ENCODE measurements at regions not wholly inside any gene's neighbourhood (a gene's known extent, or its start where the extent isn't known, plus 50 kb on each side); places are given as distances from the start of the nearest gene placed in this dataset.
A peak's percentile ranks its signal among the peaks of the same experiment; 100 is the strongest.
"Not testable (repeated sequence)": the region's sequence is repeated elsewhere in the genome, so short reads cannot be mapped to it uniquely, and the experiment has no call there.

DNA sequence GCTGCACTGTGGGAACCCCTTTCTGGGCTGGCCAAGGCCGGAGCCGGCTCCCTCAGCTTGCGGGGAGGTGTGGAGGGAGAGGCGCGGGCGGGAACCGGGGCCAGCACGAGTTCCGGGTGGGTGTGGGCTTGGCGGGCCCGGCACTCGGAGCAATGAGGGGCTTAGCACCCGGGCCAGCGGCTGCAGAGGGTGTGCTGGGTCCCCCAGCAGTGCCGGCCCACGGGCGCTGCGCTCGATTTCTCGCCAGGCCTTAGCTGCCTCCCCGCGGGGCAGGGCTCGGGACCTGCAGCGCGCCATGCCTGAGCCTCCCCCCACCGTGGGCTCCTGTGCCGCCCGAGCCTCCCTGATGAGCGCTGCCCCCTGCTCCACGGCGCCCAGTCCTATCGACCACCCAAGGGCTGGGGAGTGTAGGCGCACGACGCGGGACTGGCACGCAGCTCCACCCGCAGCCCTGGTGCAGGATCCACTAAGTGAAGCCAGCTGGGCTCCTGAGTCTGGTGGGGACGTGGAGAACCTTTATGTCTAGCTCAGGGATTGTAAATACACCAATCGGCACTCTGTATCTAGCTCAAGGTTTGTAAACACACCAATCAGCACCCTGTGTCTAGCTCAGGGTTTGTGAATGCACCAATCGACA, 180.8 kb upstream of the OTX2 start:
- DNase-seq: not testable (repeated sequence)

DNA sequence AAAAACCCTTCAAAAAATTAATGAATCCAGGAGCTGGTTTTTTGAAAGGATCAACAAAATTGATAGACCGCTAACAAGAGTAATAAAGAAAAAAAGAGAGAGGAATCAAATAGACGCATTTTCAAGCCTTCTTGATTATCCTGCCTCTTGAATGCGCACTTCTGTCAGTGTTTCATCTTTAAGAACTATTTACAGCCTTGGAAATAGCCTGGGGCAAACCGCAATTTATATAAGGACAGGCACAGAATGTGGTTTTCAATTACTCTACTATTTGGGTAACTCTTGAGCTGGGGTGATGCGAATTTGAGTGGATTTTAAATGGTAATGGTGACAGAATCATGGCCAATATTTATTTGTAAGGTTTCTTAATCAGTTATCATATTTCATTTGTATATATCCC, 179.1 kb upstream of the OTX2 start:
- no peak for DNase-seq

GRCh38 chr14:56979936-56980335, 169.7 kb upstream of the OTX2 start:
- DNase-seq: no peak

- DNase-seq: no peak
These were observed 165.9 kb upstream of the OTX2 start for GRCh38 chr14:56976211-56976610.

DNA sequence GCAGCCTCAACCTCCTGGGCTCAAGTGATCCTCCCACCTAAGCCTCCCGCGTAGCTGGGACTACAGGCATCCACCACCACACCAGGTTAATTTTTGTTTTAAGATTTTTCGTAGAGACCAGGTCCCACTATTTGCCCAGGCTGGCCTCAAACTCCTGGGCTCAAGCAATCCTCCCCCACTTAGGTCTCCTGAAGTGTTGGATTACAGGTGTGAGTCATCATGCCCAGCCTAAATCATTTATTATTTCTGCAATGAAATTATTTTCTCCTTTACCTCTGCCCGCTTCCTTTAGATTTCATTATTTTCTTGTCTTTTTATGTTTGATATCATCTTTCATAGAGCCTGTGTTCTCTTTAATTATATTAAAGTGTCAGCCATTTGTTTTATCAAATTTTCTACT, 165.2 kb upstream of the OTX2 start:
- no peak for DNase-seq

DNA sequence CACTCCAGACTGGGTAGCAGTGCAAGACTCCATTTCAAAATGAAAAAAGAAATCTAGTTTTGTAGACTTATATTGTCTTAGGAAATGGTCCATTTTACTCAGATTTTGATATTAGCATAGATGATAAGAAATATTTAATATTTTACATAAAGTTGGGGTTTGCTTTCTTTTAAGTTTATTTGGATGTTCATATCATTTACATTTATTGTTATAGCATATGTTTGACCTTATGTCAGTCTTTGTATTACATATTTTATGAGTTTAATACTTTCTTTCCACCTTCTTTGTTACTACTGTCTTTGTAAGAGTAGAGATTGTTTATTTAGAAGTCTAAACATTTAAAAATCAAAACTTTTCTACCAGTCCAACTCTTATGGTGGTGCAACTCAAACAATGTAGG, 162.7 kb upstream of the OTX2 start:
- DNase-seq: no peak

- no peak for DNase-seq
These were observed 154.6 kb upstream of the OTX2 start for GRCh38 chr14:56964895-56965294.

GRCh38 chr14:56963381-56963780, 153.1 kb upstream of the OTX2 start:
- no peak for DNase-seq

DNA sequence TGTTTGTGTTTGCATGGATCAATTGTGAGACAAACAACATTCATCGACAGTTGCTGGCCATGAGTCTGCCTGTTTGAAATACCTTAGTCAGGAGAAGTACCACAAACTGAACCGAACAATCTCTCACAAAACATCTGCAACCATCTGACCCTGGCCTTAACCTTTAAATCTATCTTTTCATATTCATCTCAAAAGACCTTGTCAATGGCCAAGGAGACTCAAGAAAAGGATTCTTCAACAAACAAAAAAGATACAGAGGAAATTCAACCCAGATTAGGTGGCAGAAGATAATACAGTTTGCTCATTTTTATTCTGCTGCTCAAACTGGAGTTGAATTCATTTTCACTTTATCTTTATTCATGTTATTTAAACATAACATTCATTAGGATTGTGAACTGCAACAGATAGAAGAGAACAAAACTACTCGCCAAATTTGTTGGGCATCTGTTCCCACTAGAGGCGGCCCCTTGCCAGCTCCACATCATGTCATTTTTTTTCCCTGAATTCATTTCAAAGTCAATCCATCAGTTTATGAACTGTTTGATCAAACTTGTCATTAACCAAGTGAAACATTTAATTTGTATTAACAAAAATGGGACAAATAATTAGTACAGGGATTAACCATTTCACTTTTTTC, 152.3 kb upstream of the OTX2 start:
- DNase-seq: no peak

- no peak for DNase-seq
These were observed 149.6 kb upstream of the OTX2 start for GRCh38 chr14:56959869-56960268.

DNA sequence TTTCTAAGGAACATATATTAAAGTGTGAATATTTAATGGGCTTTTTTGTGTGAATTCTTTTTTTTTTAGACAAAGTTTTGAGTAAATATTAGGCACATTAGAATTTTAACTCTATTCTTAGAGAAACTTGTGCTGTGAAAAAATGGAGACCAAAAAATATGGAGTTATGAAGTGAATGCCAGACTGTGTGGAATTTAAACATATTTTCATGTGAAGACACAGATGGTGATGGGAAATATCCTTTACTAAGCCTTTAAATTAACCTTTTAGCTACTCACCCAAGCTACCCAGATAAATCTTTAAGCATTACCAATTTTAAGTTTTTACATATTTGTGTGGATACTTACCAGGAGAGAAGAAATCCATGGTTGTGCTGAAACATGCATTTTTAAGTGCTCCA, 148.8 kb upstream of the OTX2 start:
- DNase-seq: no peak

- DNase-seq: no peak
These were observed 145.9 kb upstream of the OTX2 start for GRCh38 chr14:56956182-56956581.

GRCh38 chr14:56955745-56956144, 145.5 kb upstream of the OTX2 start:
- DNase-seq: no peak

- DNase-seq: no peak
These were observed 143.6 kb upstream of the OTX2 start for GRCh38 chr14:56953884-56954283.

- no peak for DNase-seq
These were observed 142.6 kb upstream of the OTX2 start for GRCh38 chr14:56952766-56953473.

- DNase-seq: peak; percentile 48
These were observed 139.5 kb upstream of the OTX2 start for GRCh38 chr14:56949828-56950227.

DNA sequence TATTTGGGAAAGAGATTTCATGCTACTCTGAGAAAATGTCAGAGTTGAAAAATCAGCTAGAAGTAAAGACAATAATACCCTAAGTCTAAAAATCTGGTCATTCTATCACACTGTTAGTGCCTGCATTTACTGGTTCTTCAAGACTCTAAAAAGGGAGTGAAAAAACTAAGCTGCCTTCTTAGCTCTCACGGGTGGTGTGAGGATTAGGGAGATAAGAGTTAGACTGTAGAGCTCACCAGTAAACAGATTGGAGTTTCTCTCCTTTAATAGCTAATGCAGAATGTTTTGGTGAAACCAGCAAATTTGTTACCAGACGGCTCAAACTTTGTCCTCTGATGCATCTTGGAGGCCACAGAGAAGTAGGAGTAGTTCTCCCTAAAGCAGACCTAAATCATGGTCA, 135.0 kb upstream of the OTX2 start:
- DNase-seq: no peak

- DNase-seq: no peak
These were observed 134.1 kb upstream of the OTX2 start for GRCh38 chr14:56944397-56944796.

DNA sequence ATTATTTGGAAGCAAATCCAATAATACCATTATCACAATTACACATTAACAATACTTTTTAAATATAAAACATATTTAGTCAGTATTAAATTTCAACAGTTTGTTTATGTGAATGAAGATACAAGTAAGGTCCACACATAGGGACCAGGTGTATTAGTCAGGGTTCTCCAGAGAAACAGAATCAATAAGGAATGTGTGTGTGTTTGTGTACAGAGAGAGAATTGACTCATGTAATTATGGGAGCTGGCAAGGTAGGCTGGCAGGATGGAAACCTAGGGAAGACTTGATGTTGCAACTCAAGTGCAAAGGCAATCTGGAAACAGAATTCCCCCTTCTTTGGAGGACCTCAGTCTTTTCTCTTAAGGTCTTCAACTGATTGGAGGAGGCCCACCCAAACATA, 123.2 kb upstream of the OTX2 start:
- DNase-seq: peak; percentile 32

DNA sequence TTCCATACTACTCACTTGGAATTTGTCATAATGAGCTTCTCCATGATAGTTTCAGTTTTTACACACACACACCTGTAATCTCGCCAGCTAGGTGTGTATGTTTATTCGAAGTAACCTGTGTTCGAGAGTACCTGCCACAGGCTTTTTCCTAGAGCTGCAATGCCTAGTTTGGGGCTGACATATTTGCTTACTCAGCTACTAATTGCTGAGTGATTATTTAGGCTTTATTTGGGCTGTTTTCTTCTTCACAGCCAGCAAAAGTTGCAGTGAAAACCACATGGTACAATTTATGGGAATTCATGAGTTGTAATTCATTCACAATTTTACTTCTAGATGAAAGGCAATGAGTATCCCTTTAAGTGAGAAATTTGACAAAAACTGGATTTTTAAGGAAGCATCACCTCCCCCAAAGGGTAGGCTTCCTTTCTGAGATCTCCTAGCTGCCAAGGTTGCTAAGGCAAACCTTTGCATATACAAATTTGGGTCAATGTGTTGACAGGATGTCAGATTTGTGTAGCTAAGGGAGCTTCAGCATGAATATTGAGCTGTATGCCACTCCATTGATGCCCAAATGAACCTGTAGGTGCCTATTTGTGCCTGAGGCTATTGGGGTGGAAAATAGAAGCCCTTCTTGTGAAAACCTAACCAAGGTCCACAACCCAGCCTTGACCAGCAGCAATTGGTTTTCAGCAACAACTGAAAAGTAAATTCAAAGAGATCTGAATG, 108.7 kb upstream of the OTX2 start:
- DNase-seq: no peak

DNA sequence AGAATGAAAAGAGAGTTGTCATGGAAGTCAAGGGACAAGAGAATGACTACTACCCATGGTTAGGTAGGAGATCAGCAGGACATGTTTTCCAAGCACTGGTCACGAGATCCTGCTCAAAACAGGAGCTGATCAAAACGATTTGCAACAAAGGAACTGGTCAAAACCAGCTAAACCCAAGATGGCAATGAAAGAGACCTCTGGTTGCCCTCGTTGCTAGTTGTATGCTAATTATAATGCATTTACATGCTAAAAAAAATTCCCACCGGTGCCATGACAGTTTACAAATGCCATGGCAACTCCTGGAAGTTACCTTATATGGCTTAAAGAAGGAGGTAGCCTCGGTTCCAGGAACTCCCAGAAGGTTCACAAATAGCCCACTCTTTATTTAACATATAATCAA, 95.0 kb upstream of the OTX2 start:
- no peak for DNase-seq

GRCh38 chr14:56903304-56903969, 93.2 kb upstream of the OTX2 start:
- DNase-seq: no peak

DNA sequence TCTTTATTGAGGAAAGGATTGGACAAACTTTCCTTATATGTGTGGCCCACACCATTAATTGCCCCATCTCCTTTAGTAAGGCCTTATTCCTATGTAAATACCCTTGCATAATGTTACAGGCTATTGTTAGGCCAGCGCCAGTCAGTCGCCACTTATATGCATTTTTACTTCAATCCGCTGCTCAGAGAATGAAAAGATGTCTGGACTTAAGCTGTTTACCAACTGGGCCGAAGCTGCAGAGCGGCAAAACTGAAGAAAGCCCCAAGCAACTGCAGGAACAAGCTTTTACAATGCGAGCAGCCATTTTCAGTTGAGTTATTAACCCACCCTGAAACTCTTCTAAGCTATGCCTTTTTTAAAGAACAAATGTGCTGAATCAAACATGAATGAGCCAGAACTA, 92.1 kb upstream of the OTX2 start:
- DNase-seq: no peak

Data from NCI-H2029 treated with DMSO at 0.1 percent for 48 hours (cell line).